HG03432 (cell line): ENCODE measurements at regions not wholly inside any gene's neighbourhood (a gene's known extent, or its start where the extent isn't known, plus 50 kb on each side); places are given as distances from the start of the nearest gene placed in this dataset.

ENCODE experiments used
- ATAC-seq: cut with Tn5 transposase; IDR thresholded peaks from one replicate; pipeline ENCODE4 v1.9.1; 2021; ENCODE audit warnings: mild to moderate bottlenecking, moderate library complexity; ENCODE audit not compliant: unreplicated experiment

DNA sequence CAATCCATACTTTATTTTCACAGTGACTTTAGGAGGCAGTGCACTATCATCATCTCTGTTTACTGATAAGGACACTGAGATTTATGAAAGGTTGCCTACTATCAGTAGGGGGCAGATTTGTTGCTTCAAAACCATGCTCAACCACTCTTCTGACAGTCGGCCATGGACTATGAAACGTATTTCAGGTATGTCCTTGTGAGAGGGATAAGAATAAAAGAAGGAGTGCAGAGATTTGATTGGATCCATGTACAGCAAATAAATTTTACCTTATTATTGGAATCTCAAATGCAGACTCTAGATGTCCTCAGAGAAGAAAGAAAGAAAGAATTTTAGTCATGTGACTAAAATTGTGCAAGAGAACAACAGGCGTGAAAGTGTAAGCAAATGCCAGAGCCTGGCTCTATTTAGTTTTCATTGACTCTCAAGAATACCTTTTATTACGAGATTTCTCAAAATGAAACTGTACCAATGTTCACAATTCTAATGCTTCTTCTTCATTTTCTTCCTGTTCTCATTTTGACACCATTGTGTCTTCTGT lies 296.6 kb upstream of the RASA1 start:
- peak; percentile 71 for ATAC-seq

DNA sequence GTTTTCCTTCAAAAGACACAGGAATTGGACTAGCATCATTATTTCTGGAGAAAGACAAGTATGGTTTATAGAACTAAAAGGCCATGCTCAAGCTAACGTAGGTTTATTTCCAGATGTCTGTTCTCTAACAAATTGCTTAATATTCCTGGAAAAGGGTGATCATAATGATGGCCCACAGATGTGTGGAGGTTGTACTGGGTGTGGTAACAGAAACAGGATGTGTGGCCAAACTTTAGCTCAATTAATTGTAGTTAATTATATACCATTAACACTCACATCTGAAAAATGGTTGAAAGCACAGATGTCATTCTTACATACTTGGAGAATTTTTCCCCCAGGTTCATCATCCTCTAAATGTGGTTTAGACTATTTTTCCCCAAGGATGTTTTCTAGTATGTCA lies 292.7 kb upstream of the RASA1 start:
- ATAC-seq = no peak

DNA sequence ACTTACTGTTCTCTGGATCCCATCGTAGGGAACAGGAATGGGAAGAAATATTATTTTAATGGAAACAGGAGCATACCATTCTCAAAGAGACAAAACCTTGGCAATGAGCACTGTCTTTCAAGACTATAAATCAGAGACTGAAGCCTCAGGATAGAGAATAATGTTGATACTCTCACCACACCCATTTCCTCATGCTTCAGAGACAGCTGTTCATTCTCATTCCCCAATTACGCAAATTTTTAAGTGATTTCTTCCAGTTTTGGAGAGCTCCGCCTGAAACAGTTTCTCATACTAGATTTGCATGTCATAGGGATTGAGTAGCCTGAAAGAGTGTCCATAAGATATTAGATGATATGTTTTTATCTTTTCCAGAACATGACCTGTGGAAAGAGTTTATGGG lies 290.5 kb upstream of the RASA1 start:
- no peak for ATAC-seq

DNA sequence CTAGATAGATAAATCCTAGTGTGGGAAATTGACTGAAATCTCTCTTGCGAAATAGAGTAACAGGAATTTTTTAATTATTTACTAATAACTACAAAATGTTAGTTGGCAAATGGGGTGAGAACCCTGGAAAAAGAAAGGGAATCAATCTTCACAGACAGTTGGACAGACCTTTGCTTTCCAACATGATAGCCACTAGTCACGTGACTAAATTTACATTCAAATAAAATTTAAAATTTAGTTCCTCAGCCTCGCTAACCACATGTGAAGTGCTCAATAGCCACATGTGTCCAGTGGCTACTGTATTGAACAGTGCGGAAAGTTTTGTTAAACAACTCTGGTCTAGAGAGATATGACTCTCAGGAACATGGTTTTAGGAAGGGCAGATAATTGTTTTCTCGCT lies 289.9 kb upstream of the RASA1 start:
- ATAC-seq = no peak

DNA sequence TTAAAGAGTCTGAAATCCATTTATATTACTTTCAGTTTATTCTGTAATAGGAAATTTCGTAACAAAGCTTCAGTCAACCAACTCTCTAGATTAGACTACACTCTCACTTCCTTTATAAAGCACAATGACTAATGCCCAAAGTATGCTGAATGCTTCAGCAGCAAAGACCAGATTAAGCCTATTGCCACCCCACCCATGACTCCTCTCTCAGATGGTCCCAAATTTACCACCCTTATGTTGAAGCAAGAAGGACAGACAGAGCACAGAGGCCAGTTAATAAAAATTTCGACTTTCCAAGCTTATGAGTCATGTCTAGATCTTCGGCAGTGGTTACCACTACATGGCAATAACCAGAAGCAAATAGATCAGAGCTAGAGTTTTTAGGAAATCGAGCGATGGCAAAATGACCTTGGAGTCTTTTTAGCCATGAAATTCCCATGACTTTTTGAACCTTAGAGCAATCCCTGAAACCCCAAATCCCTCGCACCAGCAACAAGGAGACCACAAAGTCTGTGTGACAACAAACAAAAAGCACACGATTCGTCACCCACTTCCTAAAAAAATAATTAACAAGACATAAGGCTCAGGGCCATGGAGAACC lies 287.8 kb upstream of the RASA1 start:
- peak; percentile 87 for ATAC-seq

DNA sequence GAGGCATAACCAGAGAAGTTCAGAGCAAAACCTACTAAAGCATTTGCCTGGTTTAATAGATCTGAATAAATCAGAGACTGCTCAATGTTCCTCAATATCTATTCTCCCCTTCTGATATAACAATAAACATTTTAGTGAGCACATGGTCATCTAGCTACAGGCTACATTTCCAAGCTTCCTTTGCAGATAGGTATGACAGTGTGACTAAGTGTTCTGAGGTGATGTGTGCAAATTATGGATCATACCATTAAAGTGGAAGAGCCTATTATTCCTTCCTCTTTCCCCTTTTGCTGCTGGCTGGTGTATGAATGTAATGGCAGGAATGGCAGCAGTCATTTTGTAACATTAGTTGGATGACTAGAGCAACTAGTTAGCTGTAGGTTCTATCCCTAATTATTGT lies 285.8 kb upstream of the RASA1 start:
- ATAC-seq = no peak

DNA sequence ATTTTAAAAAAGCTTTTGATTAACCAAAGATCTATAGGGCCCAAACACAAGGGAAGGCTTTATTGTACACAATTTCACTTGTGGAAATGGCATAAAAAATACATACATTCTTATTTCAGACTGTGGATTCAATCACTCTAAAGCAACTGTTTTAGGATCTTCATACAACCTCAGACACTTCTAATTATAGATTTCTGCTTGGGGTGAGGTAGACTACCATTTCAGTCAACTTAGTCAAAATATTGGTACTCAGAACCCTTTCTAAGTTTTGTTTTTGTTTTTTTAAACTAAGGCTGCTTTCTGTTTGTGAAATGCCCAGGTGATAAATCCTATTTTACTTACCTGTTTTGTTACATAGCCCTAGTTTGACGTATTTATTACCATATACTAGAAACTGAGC lies 284.5 kb upstream of the RASA1 start:
- no peak for ATAC-seq

DNA sequence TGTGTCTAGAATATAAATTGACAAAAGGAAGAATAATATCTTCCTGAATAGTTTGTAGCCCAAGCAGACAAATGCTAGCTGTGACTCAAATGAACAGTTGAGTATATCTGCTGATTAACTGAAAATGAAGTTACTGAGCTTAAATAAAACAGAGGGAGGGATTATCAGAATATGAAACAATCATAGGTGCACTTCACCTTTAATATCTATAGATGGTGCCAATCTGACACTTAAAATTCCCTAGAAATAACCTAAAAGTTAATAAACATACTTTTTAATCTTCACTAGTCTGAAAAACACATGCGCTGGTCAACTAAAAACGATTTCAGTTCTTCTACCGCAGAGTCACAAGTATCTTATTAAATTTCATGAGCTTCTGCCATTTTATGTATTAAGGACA lies 280.8 kb upstream of the RASA1 start:
- ATAC-seq = no peak

DNA sequence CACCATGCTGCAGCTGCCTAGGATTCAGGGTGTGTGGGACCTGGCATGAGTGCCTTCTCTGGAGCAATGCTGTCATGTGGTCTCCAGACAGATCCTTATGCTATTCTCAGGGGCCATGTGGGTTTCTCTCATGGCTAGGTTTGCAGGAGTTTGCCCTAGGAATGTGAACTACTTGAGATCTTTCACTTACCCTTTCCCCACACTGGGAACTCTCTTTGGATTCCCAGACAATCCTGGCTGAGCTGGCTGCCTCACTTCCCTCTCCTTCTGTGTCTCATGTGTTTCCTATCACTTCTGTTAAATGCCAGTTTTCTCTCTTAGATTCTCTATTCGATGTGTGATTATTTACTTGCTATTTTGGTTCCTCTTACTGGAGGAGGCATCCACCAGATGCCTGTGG lies 270.2 kb upstream of the RASA1 start:
- ATAC-seq = no peak

DNA sequence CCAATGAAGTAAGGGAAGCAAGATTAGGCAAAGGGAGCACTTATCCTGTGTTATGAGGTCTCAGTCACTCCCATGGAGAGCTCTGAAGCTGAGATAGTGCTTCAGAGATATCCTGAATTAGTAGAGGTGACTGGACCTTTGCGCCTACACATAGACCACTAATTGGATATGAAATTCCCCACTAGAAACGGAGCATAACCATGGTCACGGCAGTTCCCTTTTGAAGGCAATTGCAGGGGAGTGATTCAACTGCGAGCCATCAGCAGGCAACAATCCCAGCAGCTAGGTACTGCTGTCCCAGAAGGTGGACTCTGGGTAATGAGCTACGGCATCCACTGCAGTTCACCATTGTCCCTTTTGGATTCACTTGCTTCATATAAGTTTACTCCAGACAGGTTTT lies 267.7 kb upstream of the RASA1 start:
- ATAC-seq = no peak

DNA sequence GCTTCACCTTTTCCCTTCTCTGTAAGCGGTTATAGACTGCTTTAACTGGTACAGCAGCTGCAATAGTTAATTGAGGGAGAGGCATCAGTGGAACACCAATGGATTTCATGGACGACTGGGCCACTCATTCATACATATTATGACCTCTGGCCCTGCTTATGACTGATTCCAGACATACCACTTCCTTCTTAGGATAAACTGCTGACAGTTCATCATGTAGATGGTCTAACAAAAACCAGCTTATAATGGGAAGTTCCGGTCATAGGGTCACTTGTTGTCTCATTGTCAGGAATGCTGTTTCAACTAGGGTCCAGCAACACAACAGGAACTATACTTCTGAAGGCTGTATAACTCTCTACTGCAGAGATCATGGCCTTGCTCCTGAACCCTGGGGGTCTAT lies 265.2 kb upstream of the RASA1 start:
- no peak for ATAC-seq

DNA sequence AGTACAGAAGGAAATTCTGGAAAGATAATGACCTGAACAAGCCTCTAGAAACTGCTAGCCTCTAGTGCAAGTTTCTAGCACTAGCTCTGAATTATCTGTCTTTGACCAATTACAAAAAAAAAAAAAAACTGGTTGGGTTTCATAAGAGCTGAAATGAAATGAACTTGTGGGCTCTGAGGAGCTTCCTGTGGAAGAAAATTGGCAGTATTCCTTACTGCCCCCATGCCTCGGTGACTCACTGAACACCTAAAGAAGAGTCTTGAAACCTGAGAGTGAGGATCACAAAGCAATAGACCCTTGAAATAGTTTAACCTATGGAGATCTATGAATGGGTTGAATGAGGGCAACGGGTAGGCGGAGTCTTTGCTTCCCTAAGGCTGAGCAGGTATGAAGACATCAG lies 263.6 kb upstream of the RASA1 start:
- ATAC-seq = no peak

DNA sequence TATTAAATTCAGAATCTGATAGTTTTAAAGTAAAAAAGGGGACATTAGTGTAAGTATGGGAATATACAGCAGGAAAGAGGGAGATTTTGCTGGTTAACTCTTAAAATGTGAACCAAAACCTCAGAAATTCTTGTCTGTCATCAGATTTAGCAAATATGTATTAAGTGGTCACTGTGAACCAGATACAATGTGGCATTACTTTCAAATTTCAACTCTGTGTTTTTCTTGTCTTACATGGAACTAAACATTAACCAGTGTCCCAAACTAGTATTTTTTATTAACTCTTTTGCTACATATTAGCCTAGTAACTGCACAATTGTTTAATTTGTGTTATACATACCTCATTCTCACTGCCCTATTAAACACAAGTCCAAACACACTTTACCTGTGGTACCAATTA lies 259.9 kb upstream of the RASA1 start:
- ATAC-seq = no peak

DNA sequence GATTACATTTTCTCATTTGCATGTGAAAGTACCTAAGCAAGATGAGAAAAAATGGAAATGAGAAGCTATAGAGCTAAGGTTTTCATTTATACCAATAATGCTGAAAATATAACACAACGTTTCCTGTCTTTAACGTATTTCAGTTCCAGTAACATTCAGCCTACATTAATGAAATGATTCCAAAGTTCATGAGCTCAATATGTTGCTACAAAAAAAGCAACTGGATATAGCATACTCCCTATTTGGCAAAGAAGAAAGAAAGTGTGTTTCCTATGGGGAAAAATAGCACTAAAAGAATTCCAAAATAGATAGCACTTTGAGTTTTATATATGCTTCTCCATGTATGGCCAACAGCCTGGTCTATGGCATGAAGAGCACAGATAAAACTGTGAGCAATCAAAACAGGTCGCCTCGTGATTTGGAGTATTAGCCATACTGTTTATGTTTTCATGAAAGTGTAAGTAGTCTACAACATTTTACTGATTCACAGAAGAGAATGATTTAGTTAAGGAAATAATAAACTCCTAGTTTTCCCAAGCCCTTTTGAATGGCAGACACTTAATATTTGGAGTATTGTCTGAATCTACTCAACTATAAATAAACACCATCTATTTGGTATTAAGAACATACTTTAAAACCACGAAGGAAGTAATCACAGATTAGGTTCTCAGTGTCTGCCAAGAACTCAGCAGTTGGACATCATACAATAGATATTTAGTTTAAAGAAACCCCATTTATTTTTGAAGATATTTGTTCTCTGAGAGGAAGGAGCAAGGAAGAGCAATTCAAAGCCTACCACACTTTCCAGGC lies 258.7 kb upstream of the RASA1 start:
- no peak for ATAC-seq

DNA sequence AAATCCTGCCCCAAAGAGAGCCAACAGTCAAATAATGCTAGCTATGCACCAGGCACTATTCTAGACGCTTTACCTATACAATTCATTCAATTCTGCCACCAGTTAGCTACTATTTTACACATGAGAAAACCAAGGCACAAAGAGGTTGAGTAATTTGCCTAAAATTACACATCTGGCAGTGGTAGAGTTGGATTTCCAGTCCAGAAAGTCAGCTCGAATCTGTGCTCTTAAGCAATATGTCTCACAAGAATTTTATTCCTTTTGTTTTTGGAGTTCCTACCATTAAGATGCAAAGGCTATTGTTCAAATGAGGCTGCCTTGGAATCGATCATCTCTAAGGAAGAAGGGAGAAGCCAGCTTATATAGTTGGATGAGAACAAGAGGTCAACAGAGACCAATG lies 256.9 kb upstream of the RASA1 start:
- no peak for ATAC-seq

DNA sequence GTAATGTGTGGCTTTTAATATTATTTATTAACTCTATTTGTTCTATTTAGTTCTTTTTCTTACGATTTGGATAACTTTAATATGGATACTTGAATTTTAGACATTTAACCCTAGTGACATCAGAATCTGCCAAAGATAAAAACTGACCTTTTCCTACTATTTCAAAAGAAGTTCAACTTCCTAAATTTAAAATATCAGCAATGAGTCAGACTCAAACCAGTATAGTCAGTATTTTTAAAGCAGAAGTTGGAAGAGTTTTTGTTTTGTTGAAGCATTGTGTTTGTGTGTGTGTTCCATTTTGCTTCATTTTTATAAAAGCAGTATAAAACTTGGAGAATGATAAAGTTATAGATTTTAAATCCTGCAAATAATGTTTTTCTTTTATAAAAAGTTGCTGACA lies 251.8 kb upstream of the RASA1 start:
- ATAC-seq = no peak

DNA sequence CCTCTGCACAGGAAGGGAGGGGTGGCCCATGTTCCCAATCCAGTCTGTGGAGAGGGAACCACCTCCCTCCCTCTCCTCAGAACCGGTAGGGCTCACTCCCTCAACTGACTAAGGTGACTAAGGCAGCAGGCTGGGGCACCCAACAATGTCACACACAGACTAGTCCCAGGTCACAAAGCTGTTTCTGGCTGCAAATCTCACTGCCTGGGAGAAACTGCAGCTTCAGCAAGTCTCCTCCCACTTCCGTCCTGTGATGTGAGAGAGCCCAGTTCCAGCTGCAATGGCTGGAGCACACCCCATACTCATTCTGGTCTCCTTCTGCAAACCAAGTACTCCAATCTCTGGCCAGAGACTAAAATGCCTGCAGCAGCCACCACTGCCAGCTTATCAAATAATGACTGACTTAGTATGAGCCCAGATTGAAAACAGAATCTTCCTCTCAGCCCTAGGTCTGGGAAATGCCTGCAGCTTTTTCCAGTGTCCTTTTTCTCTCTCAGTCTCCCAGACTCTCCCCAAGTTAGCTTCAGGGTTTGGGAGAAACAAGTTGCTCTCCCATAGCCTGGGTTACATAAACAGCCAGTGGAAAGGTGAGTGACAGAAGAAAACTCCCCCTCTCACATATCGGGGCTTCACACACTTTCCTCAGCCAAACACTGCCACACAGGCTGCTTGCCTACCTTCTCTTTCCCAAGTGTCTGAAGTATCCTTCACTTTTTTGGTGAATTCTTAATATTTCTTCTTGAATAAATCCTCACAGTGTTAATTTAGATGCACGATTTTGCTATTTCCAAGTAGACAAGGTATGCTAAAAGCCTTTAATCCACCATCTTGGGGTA lies 247.4 kb upstream of the RASA1 start:
- peak; percentile 97 for ATAC-seq

DNA sequence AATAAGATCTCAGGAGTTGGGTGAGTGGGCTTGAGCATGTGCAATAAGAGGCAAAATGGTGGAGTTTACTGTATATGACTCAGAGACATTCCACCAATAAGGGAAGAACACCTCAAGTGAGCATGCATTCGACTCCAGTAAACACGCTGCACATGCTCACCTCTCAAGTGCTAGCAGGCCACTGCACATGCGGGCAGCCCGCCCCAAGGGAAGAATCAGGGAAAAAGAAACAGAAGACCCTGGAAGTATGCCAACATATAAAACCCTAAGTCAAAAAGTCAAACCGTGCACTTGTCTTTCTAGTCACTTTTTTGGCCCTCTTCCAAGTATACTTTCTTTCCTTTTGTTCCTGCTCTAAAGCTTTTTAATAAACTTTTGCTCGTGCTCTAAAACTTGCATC lies 245.3 kb upstream of the RASA1 start:
- ATAC-seq = no peak

DNA sequence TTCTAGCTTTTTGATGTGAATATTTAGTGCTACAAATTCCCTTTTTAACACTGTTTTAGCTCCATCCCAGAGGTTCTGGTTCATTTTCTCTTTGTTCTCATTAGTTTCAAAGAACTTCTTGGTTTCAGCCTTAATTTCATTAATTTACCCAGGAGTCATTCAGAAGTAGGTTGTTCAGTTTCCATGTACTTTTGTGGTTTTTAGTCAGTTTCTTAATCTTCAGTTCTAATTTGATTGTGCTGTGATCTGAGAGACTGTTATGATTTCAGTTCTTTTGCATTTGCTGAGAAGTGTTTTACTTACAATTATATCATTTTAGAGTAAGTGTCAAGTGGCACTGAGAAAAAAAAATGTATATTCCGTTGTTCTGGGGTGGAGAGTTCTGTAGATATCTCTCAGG lies 240.1 kb upstream of the RASA1 start:
- ATAC-seq = no peak

DNA sequence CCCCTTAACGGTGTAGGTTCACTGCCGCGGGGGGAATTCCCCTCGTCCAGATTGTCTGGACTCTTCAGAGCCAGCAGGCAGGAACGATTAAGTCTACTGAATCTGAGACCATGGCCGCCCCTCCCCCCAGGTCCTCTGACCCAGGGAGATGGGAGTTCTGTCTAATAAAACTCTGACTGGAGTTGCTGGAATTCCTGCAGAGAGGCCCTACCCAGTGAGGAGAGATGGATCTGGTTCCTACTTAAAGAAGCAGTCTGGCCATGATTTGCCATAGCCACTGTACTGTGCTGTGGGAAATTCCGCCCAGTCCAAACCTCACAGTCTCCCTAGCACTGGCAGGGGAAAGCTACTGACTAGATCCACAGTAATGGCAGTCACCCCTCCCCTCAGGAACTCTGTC lies 237.7 kb upstream of the RASA1 start:
- ATAC-seq = no peak

DNA sequence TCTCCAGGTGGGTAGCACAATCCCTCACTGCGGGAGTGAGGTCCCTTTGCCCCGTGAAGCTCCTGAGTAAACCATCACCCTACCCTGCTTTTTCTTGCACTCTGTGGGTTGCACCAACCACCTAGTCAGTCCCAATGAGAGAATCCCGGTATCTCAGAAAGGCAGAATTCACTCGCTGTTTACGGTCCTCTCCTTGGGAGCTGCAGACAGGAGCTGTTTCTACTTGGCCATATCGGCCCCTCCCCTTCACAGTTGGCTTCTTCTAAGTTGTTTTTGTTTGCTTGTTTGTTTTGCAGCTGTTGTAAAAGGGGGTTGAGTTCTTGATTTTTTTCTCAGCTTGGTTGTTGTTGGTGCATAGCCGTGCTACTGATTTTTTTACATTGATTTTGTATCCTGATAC lies 237.0 kb upstream of the RASA1 start:
- no peak for ATAC-seq

DNA sequence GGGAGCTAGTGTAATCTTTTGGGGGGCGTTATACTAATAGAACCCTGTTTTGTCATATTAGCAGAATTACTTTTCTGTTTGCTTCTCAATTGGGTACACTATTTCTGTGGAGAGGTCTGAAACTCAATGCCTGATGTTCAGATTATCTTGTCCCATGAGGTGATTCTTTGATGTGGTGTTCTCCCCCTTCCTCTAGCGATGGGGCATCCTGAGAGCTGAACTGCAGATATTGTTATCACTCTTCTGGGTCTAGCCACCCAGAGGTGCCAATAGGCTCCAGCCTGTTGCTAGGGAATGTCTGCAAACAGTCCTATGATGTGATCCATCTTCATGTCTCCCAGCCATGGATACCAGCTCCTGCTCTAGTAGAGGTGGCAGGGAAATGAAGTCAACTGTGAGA lies 233.1 kb upstream of the RASA1 start:
- no peak for ATAC-seq
